ENCODE measurements at regions not wholly inside any gene's neighbourhood (a gene's known extent, or its start where the extent isn't known, plus 50 kb on each side); places are given as distances from the start of the nearest gene placed in this dataset.

DNA sequence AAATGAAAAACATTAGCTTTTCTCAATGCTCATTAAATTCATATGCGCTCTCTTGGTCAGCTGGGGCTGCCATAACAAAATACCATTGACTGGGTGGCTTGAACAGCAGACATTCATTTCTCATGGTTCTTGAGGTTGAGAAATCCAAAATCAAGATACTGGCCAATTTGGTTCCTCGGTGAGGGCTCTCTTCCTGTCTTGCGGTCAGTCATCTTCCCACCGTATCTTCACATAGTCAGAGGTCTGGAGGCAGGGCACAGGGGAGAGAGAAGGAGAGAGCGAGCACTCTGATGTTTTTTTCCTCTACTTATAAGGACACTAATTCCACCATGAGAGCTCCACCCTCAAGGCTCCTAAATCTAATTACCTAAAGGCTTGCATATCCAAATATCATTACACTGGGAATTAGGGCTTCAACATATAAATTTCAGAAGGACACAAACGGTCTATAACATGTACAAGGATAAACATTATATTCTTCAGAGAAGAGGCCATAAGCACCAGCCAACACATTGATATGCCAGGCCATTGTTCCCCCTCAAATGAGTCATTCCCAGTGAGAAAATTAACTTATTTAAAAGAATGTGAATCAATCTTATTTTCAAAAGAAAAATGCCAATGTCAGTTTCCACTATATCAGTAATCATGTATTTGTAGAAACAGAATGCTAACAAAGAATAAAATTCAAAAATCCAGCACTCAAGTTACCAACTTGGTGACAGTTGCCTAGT lies 152.2 kb downstream of the BTG1 start:
- no peak for DNase-seq (ENCODE audit: extremely low read depth, low read depth)
- no peak for TF ChIP-seq CTCF (IDR thresholded peaks at IDR 0.05; ENCODE audit: low read depth, low read length, missing control alignments)
- H3K4me3 ChIP-seq (replicated peaks; ENCODE audit: low read depth, low read length): no peak overlapping the region

DNA sequence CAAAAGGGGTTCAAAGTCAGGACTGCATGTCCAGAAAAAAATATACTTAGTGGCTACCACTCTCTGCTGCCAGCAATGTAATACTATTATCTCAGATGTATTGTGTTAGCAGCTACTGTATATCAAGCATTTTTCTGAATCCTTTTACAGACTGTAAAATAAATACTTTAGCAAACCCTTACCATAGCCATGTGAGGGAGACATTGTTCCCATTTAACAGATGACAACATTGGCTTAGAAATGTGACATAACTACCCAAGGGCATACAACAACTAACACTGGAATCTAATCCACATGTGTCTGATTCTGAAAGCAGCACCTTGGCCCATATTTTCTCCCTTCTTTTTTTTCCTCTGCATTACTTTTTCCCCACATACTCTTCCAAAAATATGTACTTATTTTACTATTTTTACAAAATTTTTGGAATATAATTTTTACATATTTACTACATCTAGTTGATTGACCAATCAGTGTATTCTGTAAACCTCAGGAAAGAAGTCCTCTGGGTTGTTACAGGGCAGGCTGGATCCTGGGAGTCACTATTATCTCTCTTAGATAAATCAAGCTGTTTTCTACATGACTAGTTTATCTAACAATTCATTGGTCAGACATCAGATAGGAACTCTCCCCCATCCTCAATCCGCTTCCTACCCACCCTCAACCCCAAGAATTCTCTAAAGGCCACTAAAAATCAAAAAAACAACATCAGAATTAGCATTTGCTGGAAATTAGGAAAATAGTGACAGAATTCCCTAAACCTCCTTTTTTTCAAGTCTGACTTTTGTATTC lies 154.1 kb downstream of the BTG1 start:
- TF ChIP-seq CTCF (IDR thresholded peaks at IDR 0.05; ENCODE audit: low read depth, low read length, missing control alignments): no peak
- DNase-seq (ENCODE audit: extremely low read depth, low read depth): no peak
- H3K4me3 ChIP-seq (replicated peaks; ENCODE audit: low read depth, low read length): no peak overlapping the region

DNA sequence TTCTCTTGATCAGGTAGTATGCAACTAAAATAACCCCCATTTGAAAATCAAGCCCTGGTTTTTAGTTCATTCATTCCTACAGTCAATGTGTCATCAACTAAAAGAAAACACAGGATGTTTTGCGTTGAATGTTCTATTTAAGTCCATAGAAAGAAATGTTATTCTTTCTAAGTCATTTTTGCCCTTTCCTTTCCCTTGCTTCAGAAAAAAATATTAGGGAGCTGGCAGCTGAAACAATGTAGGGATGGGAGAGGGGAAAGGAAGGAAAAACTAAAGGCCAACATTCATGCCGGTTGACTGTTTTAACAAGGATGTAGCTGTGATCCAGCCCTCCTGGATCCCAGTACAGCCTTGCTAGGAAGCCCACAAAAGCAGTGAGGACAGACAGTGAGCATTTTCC lies 155.1 kb downstream of the BTG1 start:
- no peak for DNase-seq (ENCODE audit: extremely low read depth, low read depth)
- no peak for TF ChIP-seq CTCF (IDR thresholded peaks at IDR 0.05; ENCODE audit: low read depth, low read length, missing control alignments)
- H3K4me3 ChIP-seq (replicated peaks; ENCODE audit: low read depth, low read length): no peak overlapping the region

- no peak overlapping the region for H3K4me3 ChIP-seq (replicated peaks; ENCODE audit: low read depth, low read length)
- no peak for DNase-seq (ENCODE audit: extremely low read depth, low read depth)
- TF ChIP-seq CTCF (IDR thresholded peaks at IDR 0.05; ENCODE audit: low read depth, low read length, missing control alignments): no peak
These were observed 156.5 kb downstream of the BTG1 start for GRCh38 chr12:91989143-91989542.

GRCh38 chr12:91988086-91988923 lies 157.3 kb downstream of the BTG1 start:
- H3K4me3 ChIP-seq (replicated peaks; ENCODE audit: low read depth, low read length): no peak overlapping the region
- no peak for TF ChIP-seq CTCF (IDR thresholded peaks at IDR 0.05; ENCODE audit: low read depth, low read length, missing control alignments)
- DNase-seq (ENCODE audit: extremely low read depth, low read depth): no peak

DNA sequence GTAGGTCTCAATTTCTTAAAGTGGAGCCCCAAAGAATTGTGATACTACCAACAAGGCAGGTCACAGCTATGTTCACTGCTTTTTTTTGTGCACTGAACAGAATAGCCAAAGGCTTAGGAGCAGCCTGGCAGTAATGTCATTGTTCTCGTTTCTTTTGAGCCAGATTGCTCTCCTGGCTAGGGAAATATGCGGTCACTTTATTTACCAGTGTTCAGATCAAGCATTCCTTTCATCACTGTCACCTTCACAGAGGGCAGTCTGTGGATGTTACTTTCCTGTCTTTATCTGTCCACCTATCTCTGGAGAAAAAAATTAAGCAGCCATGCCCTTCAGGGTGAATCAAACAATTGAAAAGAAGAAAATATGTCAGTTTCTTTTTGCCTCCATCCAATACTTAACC lies 159.6 kb downstream of the BTG1 start:
- TF ChIP-seq CTCF (IDR thresholded peaks at IDR 0.05; ENCODE audit: low read depth, low read length, missing control alignments): no peak
- DNase-seq (ENCODE audit: extremely low read depth, low read depth): no peak
- H3K4me3 ChIP-seq (replicated peaks; ENCODE audit: low read depth, low read length): no peak overlapping the region

All from HFF-Myc (cell line).